Activated T-cell treated with anti-CD3 and anti-CD28 coated beads, Interleukin-2, amount 50 U/mL, for 4 hours (primary cell): ENCODE measurements at regions not wholly inside any gene's neighbourhood (a gene's known extent, or its start where the extent isn't known, plus 50 kb on each side); places are given as distances from the start of the nearest gene placed in this dataset.

Experiments used
- ATAC-seq, 2 donors: fragments of 200-7000 bp; cut with Tn5 transposase; one replicate each; pipeline ENCODE4 v1.10.0; 2021
- DNase-seq: peaks from one replicate; pipeline ENCODE4 v3.0.0-alpha.2; 2020
- H3K27me3 Mint-ChIP-seq: one replicate; pipeline ENCODE4 v1.8.0; 2021; ENCODE audit warnings: low read depth, mixed read lengths
- H3K36me3 Mint-ChIP-seq: one replicate; pipeline ENCODE4 v1.8.0; 2022; ENCODE audit warnings: mixed read lengths; ENCODE audit not compliant: insufficient read depth
- H3K4me1 Mint-ChIP-seq: one replicate; pipeline ENCODE4 v1.8.0; 2021; ENCODE audit warnings: low read depth, mixed read lengths
- H3K4me3 Mint-ChIP-seq: one replicate; pipeline ENCODE4 v1.8.0; 2021; ENCODE audit warnings: mild to moderate bottlenecking, moderate library complexity, mixed read lengths
- H3K9me3 Mint-ChIP-seq: one replicate; pipeline ENCODE4 v1.8.0; 2021; ENCODE audit warnings: mixed read lengths

DNA sequence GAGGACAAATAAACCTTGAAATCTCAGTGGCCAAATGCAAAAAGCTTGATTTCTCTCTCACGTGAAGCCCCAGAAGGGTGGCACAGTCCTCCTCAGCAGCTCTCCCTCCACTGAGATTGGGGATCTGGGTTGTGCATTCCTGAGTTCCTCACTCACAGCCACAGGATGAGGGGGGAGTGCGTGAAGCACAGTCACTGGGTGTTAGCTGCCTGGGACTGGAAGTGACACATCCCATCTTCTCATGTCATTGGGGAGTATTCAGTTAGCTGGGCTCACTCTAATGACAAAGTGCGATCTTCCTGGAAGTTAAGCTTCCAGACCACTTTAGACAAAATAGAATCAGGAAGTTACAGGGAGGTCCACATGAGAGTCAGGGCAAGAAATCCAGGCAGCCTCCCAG, 192.2 kb upstream of the LRFN2 start:
- Mint-ChIP-seq H3K4me3 (no peak overlapping the region), H3K9me3 (no peaks in the 10 kb centered on the region), H3K36me3 (no peaks in the 10 kb centered on the region), H3K4me1 (no peaks in the 10 kb centered on the region), H3K27me3 (peaks cover 5% of the 10 kb centered on the region)
- no peak for ATAC-seq
- DNase-seq = no peak

DNA sequence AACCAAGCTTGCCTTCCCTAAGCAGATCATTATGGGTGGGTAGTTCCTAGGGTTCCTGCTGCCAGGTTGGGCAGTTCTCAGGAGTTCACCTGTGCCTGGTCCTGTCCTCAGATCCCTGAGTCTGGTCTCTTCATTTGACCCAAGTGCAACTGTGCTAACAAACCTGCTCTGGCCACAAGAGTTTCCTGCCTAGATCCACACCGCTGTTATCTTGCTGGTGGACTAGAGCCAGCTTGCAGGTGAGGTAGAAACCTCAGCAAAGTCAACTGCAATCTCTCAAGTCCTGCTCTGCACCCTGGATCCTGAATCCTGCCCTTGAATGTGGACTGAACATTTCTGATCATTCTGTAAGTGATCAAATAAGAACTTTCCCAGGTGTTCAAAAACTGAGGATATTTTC, 191.8 kb upstream of the LRFN2 start:
- Mint-ChIP-seq H3K9me3 (no peaks in the 10 kb centered on the region), H3K4me1 (no peaks in the 10 kb centered on the region), H3K36me3 (no peaks in the 10 kb centered on the region), H3K4me3 (no peak overlapping the region), H3K27me3 (peaks cover 5% of the 10 kb centered on the region)
- ATAC-seq (no peak), DNase-seq (no peak)

DNA sequence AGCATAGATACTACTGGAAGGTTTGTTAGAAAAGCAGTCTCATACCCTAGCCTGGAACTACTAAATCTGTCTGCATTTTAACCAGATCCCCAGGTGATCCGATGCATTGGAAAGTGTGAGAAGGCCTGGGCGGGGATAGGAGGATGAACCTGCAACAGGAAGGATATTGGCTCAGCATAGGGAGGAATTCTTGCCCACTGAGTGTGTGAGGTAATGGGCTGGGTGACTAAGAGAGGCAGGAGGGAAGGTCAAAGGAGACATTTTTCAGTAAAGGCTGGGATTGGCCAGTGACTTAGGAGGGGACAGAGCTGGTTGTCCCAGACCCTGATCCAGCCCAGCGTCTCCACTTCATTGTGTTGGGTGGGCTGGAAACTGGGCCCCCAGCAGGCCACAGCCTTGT, 191.0 kb upstream of the LRFN2 start:
- H3K4me3 Mint-ChIP-seq = no peak overlapping the region
- DNase-seq (no peak), ATAC-seq (no peak)
- no peaks in the 10 kb centered on the region for H3K4me1 Mint-ChIP-seq
- no peaks in the 10 kb centered on the region for H3K9me3 Mint-ChIP-seq
- H3K27me3 Mint-ChIP-seq = peaks cover 4% of the 10 kb centered on the region
- H3K36me3 Mint-ChIP-seq = no peaks in the 10 kb centered on the region

DNA sequence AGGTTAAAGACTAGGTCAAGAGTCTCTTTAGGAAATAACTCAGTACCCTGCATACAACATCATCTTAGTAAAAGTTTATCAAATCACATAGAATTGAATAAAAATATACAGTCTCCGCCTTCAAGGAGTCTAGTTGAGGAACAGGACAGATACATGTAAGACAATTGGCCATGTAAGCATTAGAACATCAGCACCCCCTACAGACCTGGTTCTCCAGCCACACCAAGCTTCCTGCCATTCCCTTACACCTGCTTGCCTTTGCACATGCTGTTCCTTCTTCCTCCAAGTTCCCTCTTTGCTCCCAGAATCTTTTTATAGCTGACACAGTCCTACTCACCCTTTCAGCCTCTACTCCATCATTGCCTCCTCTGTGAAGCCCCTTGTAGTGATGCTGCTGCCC, 187.8 kb upstream of the LRFN2 start:
- no peaks in the 10 kb centered on the region for H3K36me3 Mint-ChIP-seq
- H3K4me3 Mint-ChIP-seq = no peak overlapping the region
- H3K4me1 Mint-ChIP-seq = no peaks in the 10 kb centered on the region
- no peak for DNase-seq
- peaks cover 5% of the 10 kb centered on the region for H3K9me3 Mint-ChIP-seq
- no peak for ATAC-seq
- H3K27me3 Mint-ChIP-seq = peaks cover 15% of the 10 kb centered on the region

DNA sequence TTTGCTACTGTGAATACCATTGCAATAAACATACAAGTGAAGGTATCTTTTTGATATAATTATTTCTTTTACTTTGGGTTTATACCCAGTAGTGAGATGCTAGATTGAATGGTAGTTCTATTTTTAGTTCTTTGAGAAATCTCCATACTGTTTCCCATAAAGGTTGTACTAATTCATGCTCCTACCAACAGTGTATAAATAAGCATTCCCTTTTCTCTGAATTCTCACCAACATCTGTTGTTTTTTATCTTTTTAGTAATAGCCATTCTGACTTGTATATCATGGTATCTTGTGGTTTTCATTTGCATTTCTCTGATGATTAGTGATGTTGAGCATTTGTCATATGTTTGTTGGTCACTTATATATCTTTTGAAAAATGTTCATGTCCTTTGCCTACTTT, 183.6 kb upstream of the LRFN2 start:
- DNase-seq (no peak), ATAC-seq (no peak)
- H3K4me3 Mint-ChIP-seq = no peak overlapping the region
- peaks cover 18% of the 10 kb centered on the region for H3K27me3 Mint-ChIP-seq
- H3K4me1 Mint-ChIP-seq = no peaks in the 10 kb centered on the region
- peaks cover 5% of the 10 kb centered on the region for H3K9me3 Mint-ChIP-seq
- no peaks in the 10 kb centered on the region for H3K36me3 Mint-ChIP-seq

DNA sequence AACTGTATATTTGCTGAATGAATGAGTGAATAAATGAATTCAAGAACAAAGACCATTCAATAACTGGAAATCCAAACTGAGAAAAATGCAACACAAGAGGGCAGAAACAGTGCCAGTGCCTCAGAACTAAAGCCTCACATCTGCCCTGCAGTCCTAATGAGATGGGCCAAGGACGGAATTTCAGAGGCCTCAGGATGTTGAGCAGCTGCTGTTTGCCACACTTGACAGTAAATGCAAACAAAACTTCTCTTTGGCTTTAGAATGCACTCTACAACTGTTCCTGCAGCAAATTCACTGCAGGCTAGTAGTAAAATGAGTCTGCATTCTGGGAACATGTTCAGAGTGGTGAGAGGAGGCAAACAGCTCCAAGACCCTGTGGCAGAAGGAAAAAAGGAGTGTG, 177.6 kb upstream of the LRFN2 start:
- no peak overlapping the region for H3K4me3 Mint-ChIP-seq
- no peaks in the 10 kb centered on the region for H3K36me3 Mint-ChIP-seq
- ATAC-seq = no peak
- H3K27me3 Mint-ChIP-seq = peaks cover 5% of the 10 kb centered on the region
- no peaks in the 10 kb centered on the region for H3K9me3 Mint-ChIP-seq
- H3K4me1 Mint-ChIP-seq = no peaks in the 10 kb centered on the region
- DNase-seq = no peak

DNA sequence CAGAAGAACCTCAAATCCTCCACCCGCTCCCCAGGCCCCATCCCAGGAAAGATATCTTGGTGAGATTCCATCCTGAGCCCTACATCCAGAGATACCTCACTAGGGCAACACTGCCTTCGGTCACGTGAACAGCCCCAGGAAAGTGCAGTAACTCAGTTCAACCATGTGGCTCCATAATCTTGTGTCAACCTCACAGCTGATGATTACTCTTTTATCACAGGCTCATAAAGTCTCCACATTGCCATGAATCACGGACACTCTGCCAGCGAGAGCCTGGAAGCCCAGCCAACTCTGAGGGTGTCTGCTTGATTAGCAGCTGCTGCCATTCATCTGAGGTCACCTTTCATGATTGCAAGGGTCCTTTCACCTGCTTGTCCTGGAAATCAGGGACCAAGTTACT, 175.8 kb upstream of the LRFN2 start:
- ATAC-seq = no peak
- H3K4me1 Mint-ChIP-seq = no peaks in the 10 kb centered on the region
- no peaks in the 10 kb centered on the region for H3K9me3 Mint-ChIP-seq

DNA sequence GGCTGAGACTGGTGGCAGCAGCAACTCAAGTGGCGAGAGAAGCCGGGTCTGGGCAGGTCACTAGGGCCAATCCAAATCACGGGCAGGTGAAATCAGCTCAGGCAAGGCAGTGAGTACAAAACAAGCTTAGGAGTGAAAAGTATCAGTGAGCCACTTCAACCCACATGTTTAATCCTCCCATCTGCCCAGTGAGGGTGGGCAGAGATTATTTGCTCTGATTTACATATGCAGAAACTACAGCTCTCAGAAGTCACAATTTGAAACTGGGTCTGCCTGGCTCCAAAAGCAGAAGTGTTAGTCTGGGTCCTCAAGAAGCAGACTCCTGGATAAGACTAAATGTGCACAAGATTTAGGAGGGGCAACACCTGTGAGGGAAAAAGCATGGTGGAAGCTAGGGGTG, 173.7 kb upstream of the LRFN2 start:
- H3K4me1 Mint-ChIP-seq = no peaks in the 10 kb centered on the region
- H3K27me3 Mint-ChIP-seq = peaks cover 31% of the 10 kb centered on the region
- no peak overlapping the region for H3K4me3 Mint-ChIP-seq
- H3K36me3 Mint-ChIP-seq = no peaks in the 10 kb centered on the region
- H3K9me3 Mint-ChIP-seq = no peaks in the 10 kb centered on the region
- no peak for DNase-seq
- no peak for ATAC-seq

More for the DNA sequence above, 175.8 kb upstream of the LRFN2 start:
- Mint-ChIP-seq H3K36me3 (no peaks in the 10 kb centered on the region), H3K4me3 (no peak overlapping the region), H3K27me3 (peaks cover 13% of the 10 kb centered on the region)
- DNase-seq = no peak

DNA sequence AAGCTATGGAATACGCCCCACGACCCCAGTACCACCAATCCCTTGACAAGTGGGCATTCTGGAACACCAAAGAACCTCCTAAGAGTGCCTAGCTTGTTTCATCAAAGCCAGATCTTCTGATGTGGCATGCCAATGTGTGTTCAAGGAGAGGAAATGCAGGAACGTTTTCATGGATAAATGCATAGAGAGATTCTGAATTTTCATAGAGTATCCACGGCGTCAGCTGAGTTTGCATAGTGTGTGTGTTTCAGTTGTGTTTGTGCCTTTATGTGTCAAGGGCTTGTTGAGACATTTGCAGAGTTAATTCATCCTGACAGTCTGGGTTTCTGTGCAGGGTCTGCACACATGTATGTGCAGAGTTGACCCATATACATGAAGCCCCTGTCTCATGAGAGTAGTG, 172.7 kb upstream of the LRFN2 start:
- no peak overlapping the region for H3K4me3 Mint-ChIP-seq
- peaks cover 42% of the 10 kb centered on the region for H3K27me3 Mint-ChIP-seq
- no peak for DNase-seq
- no peaks in the 10 kb centered on the region for H3K4me1 Mint-ChIP-seq
- no peaks in the 10 kb centered on the region for H3K9me3 Mint-ChIP-seq
- no peak for ATAC-seq
- no peaks in the 10 kb centered on the region for H3K36me3 Mint-ChIP-seq

DNA sequence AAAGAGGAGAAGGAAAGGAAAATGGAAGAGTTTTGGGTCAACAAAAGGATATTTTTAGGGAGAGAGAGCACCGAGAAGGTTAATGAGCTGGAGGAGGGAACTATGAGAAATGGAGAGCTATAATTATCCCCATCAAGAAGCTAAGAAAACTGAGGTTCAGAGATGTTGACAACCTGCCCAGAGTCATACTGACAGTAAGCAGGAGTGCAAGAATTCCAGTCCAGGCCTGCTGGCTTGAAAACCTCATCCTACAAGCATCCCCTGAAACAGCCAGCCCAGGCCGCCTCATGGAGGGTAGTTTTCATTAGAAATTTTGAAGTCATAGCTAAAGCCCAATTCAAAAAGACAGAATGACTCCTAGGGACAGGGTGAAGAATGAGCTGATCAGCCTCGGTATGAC, 172.1 kb upstream of the LRFN2 start:
- ATAC-seq (no peak), DNase-seq (no peak)
- Mint-ChIP-seq H3K36me3 (no peaks in the 10 kb centered on the region), H3K4me1 (no peaks in the 10 kb centered on the region), H3K4me3 (no peak overlapping the region), H3K9me3 (no peaks in the 10 kb centered on the region), H3K27me3 (peaks cover 46% of the 10 kb centered on the region)

DNA sequence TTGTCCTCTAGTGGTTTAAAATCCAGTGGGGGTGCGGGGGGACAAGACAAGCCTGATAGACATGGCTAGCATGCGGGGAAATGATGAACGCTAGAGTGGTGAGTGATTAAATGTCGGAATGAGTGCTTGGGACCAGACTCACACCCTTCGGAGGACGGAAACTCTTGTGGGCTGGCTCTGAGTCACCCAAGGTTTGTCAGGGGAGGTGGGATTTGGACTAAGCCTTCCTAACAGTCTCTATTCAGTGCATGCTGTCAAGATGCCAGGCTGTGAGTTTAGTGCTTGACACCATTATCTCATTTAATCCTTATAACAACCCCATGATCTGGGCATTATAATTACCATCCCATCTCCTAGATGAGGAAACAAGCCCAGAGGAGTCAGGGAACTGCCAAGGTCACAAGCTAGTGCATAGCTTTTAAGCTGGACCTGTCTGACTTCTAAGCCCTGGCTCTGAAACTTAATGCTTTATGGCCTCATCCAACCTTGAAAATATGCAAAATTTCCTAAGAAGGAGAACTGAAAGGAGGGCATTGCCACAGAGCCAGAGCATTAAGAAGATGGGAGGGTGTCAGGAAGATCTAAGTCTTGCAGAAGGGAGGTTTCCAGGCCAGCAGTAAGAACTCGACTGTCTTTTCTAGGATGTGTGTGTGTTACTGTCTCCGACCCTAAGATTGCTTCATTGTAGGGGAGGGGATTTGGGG, 168.7 kb upstream of the LRFN2 start:
- Mint-ChIP-seq H3K4me3 (no peak overlapping the region), H3K27me3 (peaks cover 54% of the 10 kb centered on the region), H3K36me3 (no peaks in the 10 kb centered on the region), H3K9me3 (no peaks in the 10 kb centered on the region), H3K4me1 (no peaks in the 10 kb centered on the region)
- no peak for ATAC-seq
- no peak for DNase-seq

DNA sequence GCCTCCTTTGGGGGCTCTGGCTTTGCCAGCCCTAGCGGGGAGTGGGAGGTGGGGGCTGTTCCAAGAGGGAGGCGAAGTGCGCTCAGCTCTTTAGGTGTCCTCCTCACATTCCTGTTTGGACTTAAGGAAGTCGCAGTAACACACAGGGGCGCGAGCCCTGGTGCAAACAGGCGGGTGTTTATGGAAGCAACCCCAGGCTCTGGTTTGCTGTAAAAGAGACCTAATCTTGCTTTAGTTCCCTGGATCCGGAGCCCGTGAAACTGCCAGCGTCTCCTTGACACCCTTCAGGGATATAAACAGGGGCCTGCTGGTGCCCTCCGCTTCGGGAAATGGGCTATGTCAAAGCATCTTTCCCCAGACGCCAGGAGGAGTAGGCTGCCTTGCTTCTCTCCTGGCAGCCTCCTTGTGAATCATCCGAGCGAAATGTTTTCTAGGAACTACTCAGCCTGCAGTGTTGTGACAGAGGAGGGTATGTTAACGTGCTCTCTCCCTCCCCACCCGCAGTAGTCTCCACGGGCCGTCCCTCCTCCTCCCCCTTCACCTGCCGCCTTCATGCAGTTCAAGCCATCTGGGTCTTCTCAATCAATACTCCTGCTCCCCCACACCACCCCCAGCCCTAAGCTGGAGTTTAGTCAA, 168.0 kb upstream of the LRFN2 start:
- Mint-ChIP-seq H3K36me3 (no peaks in the 10 kb centered on the region), H3K9me3 (no peaks in the 10 kb centered on the region), H3K4me3 (no peak overlapping the region), H3K4me1 (no peaks in the 10 kb centered on the region), H3K27me3 (peaks cover 54% of the 10 kb centered on the region)
- no peak for DNase-seq
- ATAC-seq = peak in 1 of 2 donors; percentile 27

DNA sequence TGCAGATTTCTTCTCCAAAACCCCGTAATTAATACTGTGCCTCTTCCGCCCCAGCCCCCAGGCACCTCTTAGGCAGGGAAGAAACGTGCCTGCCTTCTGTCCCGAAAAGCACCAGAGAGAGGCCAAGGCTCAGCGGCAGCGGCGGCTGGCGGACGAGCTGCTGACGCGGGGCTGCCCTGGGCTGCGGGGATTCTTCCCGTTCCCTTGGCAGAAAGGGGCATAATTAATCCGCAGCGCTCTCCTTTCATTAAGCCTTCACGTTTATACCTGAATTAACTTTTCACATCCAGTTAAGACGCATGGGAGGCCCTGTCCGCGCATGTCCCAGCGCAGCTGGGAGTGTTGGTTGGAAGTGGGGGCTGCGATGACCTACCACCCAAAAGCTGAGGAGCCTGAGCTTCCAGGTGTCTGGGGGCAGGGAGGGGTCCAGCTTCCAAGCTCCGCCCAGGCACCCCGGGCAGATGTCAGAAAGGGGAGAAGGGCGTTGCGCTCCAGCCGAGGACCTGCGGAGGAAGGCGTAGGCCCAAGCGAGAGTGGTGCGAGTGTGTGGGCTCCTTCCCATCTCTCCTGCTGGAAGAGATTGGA, 167.4 kb upstream of the LRFN2 start:
- H3K27me3 Mint-ChIP-seq = peaks cover 54% of the 10 kb centered on the region
- H3K4me1 Mint-ChIP-seq = no peaks in the 10 kb centered on the region
- no peaks in the 10 kb centered on the region for H3K36me3 Mint-ChIP-seq

DNA sequence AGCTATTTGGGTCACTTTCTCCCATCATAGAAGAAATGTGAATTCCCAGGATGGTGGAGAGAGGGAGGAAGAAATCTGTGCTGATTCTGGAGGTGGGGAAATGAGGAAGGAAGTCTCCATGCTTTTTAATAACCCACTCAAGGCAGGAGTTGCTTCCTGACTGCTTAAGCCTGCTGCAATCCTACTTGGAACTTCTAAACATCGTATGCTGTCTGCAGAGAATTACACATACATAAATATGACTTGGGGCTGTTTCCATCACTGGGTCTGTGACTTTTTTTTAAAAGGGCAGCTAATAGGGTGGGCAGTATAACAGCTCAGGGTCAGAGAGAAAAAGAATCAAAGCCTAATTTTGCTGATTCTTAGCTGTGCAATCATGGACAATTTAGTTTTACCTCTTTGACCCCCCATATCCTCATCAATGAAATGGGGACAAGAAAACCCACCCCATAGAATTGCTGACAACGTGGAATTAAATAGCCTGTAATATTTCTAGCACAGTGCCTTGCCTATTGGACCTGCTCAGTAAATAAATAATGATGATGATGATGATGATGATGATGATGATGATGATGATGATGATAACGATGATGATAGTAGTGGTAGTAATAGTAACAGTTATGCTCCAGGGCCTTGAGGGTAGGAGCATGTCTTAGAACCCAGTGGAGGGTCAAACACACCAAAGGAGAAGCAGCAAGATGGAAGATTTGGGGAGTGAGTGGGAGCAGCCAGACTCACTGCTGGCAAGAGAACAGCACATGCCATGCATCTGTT, 166.7 kb upstream of the LRFN2 start:
- Mint-ChIP-seq H3K4me1 (no peaks in the 10 kb centered on the region), H3K27me3 (peaks cover 55% of the 10 kb centered on the region), H3K36me3 (no peaks in the 10 kb centered on the region), H3K4me3 (no peak overlapping the region), H3K9me3 (no peaks in the 10 kb centered on the region)
- ATAC-seq (no peak), DNase-seq (no peak)

More for the DNA sequence above, 167.4 kb upstream of the LRFN2 start:
- Mint-ChIP-seq H3K4me3 (no peak overlapping the region), H3K9me3 (no peaks in the 10 kb centered on the region)
- ATAC-seq (no peak), DNase-seq (no peak)
